ENCODE measurements at regions not wholly inside any gene's neighbourhood (a gene's known extent, or its start where the extent isn't known, plus 50 kb on each side); places are given as distances from the start of the nearest gene placed in this dataset.
"Not testable (repeated sequence)": the region's sequence is repeated elsewhere in the genome, so short reads cannot be mapped to it uniquely, and the experiment has no call there.

DNA sequence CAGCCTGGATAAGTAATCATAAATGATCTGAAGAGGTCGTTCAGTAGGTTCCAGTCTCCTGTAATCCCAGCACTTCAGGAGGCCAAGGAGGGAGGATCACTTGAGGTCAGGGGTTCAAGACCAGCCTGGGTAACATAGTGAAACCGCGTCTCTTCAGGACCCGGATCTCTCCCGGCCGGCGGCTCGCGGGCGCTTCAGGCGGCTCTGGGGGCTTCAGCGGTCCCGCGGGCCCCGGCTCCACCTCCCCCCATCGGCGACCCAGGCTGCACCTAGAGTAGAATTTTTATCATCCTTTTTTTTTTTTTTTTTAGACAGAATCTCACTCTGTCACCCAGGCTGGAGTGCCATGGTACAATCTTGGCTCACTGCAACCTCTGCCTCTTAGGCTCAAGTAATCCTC, 95.9 kb downstream of the ABCC12 start:
- Histone ChIP-seq H2AK5ac (ENCODE audit: low read length, severe bottlenecking) (no peak overlapping the region), H3K9me3 (ENCODE audit: control insufficient read depth, low read length) (no peaks in the 10 kb centered on the region), H2BK15ac (ENCODE audit: low read depth, poor library complexity, severe bottlenecking) (no peak overlapping the region), H3K4ac (ENCODE audit: low read depth in 1 of 2, low read length in 2 of 2) (no peak overlapping the region), H4K91ac (ENCODE audit: low read length) (no peak overlapping the region), H2BK5ac (ENCODE audit: low read depth, low read length, poor library complexity, severe bottlenecking) (no peak overlapping the region), H2AFZ (ENCODE audit: low read depth, low read length) (no peak overlapping the region), H3K23ac (ENCODE audit: low read length in 2 of 2) (no peak overlapping the region), H3K79me1 (replicated peaks; ENCODE audit: low read length, poor library complexity, severe bottlenecking) (no peaks in the 10 kb centered on the region), H3K4me2 (ENCODE audit: low read length, poor library complexity, severe bottlenecking) (no peak overlapping the region), H2BK12ac (ENCODE audit: low read length in 2 of 2) (no peak overlapping the region), H4K8ac (ENCODE audit: low read length) (no peak overlapping the region), H3K18ac (ENCODE audit: low read depth in 1 of 2, low read length in 2 of 2) (no peak overlapping the region), H3K36me3 (ENCODE audit: control insufficient read depth in 1 of 2, insufficient read depth in 2 of 2, low read depth in 1 of 2, low read length in 2 of 2) (no peaks in the 10 kb centered on the region), H3K27ac (ENCODE audit: low read length, poor library complexity, severe bottlenecking) (no peak overlapping the region), H2BK120ac (ENCODE audit: low read depth, low read length) (no peak overlapping the region), H3K27me3 (ENCODE audit: control insufficient read depth in 1 of 2, insufficient read depth in 1 of 2, low read length in 2 of 2) (no peaks in the 10 kb centered on the region), H3K9ac (ENCODE audit: low read length) (no peak overlapping the region), H3K14ac (ENCODE audit: low read length in 2 of 2) (no peak overlapping the region), H3K4me1 (ENCODE audit: control insufficient read depth, insufficient read depth, low read depth, low read length) (peaks cover 3% of the 10 kb centered on the region), H3K4me3 (ENCODE audit: insufficient read depth in 1 of 2, low read depth in 1 of 2, low read length in 2 of 2) (no peak overlapping the region)
- 95% methylated on average over 17 of the region's 17 CpGs for WGBS
- DNase-seq, result no peak

DNA sequence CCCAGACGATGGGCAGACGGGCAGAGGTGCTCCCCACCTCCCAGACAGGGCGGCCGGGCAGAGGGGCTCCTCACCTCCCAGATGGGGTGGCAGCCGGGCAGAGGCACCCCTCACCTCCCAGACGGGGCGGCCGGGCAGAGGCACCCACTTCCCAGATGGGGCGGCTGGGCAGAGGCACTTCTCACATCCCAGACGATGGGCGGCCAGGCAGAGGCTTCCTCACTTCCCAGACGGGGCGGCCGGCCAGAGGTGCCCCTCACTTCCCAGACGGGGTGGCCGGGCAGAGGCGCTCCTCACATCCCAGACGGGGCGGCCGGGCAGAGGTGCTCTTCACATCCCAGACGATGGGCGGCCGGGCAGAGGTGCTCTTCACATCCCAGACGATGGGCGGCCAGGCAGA, 96.6 kb downstream of the ABCC12 start:
- H3K9me3 ChIP-seq (ENCODE audit: control insufficient read depth, low read length); H3K27me3 ChIP-seq (ENCODE audit: control insufficient read depth in 1 of 2, insufficient read depth in 1 of 2, low read length in 2 of 2); H3K4me3 ChIP-seq (ENCODE audit: insufficient read depth in 1 of 2, low read depth in 1 of 2, low read length in 2 of 2); H2BK120ac ChIP-seq (ENCODE audit: low read depth, low read length); H2BK15ac ChIP-seq (ENCODE audit: low read depth, poor library complexity, severe bottlenecking); H2AK5ac ChIP-seq (ENCODE audit: low read length, severe bottlenecking); H3K79me1 ChIP-seq (replicated peaks; ENCODE audit: low read length, poor library complexity, severe bottlenecking); H2BK12ac ChIP-seq (ENCODE audit: low read length in 2 of 2); H3K9ac ChIP-seq (ENCODE audit: low read length); H4K91ac ChIP-seq (ENCODE audit: low read length); H3K4ac ChIP-seq (ENCODE audit: low read depth in 1 of 2, low read length in 2 of 2); H2BK5ac ChIP-seq (ENCODE audit: low read depth, low read length, poor library complexity, severe bottlenecking); H3K23ac ChIP-seq (ENCODE audit: low read length in 2 of 2); DNase-seq; H3K4me2 ChIP-seq (ENCODE audit: low read length, poor library complexity, severe bottlenecking); H3K18ac ChIP-seq (ENCODE audit: low read depth in 1 of 2, low read length in 2 of 2); H3K36me3 ChIP-seq (ENCODE audit: control insufficient read depth in 1 of 2, insufficient read depth in 2 of 2, low read depth in 1 of 2, low read length in 2 of 2); H3K4me1 ChIP-seq (ENCODE audit: control insufficient read depth, insufficient read depth, low read depth, low read length); H3K27ac ChIP-seq (ENCODE audit: low read length, poor library complexity, severe bottlenecking); H4K8ac ChIP-seq (ENCODE audit: low read length); H2AFZ ChIP-seq (ENCODE audit: low read depth, low read length): not testable (repeated sequence)
- 96% methylated on average over 25 of the region's 25 CpGs for WGBS
- H3K14ac ChIP-seq (ENCODE audit: low read length in 2 of 2), result peak overlapping the region in 1 of 2 experiments; percentile 29

GRCh38 chr16:48057048-48057447, 98.7 kb downstream of the ABCC12 start:
- H3K4me3 ChIP-seq (ENCODE audit: insufficient read depth in 1 of 2, low read depth in 1 of 2, low read length in 2 of 2), result no peak overlapping the region
- no peak overlapping the region for H3K4ac ChIP-seq (ENCODE audit: low read depth in 1 of 2, low read length in 2 of 2)
- no peak overlapping the region for H2BK120ac ChIP-seq (ENCODE audit: low read depth, low read length)
- no peaks in the 10 kb centered on the region for H3K9me3 ChIP-seq (ENCODE audit: control insufficient read depth, low read length)
- no peaks in the 10 kb centered on the region for H3K36me3 ChIP-seq (ENCODE audit: control insufficient read depth in 1 of 2, insufficient read depth in 2 of 2, low read depth in 1 of 2, low read length in 2 of 2)
- H3K4me2 ChIP-seq (ENCODE audit: low read length, poor library complexity, severe bottlenecking), result no peak overlapping the region
- H3K27me3 ChIP-seq (ENCODE audit: control insufficient read depth in 1 of 2, insufficient read depth in 1 of 2, low read length in 2 of 2), result peaks cover 0 to 18% of the 10 kb centered on the region in 2 experiments
- H3K18ac ChIP-seq (ENCODE audit: low read depth in 1 of 2, low read length in 2 of 2), result no peak overlapping the region
- WGBS, result 100% methylated on average over 2 of the region's 3 CpGs
- H2BK12ac ChIP-seq (ENCODE audit: low read length in 2 of 2), result no peak overlapping the region
- H4K91ac ChIP-seq (ENCODE audit: low read length), result no peak overlapping the region
- H4K8ac ChIP-seq (ENCODE audit: low read length), result no peak overlapping the region
- H3K79me1 ChIP-seq (replicated peaks; ENCODE audit: low read length, poor library complexity, severe bottlenecking), result no peaks in the 10 kb centered on the region
- H2BK15ac ChIP-seq (ENCODE audit: low read depth, poor library complexity, severe bottlenecking), result no peak overlapping the region
- no peak overlapping the region for H3K9ac ChIP-seq (ENCODE audit: low read length)
- H3K23ac ChIP-seq (ENCODE audit: low read length in 2 of 2), result no peak overlapping the region
- no peak overlapping the region for H3K27ac ChIP-seq (ENCODE audit: low read length, poor library complexity, severe bottlenecking)
- H3K14ac ChIP-seq (ENCODE audit: low read length in 2 of 2), result no peak overlapping the region
- no peak overlapping the region for H2AK5ac ChIP-seq (ENCODE audit: low read length, severe bottlenecking)
- peak; percentile 10 for DNase-seq
- no peak overlapping the region for H2AFZ ChIP-seq (ENCODE audit: low read depth, low read length)
- H2BK5ac ChIP-seq (ENCODE audit: low read depth, low read length, poor library complexity, severe bottlenecking), result no peak overlapping the region
- H3K4me1 ChIP-seq (ENCODE audit: control insufficient read depth, insufficient read depth, low read depth, low read length), result peaks cover 6% of the 10 kb centered on the region

DNA sequence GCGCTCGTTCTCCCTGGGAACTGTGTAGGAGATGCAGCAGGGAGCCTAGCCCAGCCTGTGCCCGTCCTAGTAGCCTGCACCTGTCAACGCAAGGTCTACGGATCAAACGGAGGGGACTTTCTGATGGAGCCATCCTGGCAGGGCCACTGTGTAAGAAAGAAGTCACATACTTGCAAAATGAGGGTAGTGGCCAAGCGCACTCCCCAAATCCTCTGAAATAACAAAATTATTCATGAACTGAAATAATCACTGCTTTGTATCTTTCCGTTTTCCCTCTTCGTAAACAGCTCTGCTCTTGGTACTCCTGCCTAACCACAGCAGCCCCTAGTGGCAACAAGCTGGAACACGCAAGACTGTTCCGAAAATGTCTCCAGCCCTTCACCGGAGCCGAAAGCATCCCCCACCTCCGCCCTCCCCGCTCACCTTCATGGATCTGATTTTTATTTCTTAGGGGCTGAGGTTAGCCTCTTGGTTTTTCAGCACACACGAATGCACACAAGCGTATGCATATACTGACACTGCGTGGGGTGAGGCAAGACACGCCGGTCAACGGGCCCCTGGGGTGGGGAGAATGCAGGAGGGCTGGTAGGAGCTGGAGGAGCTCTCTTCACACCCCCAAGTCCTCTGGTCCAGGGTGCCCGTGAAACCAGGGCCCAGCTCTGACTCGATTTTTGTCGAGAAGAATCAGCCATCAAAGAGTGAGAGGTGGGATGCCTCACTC, 100.8 kb downstream of the ABCC12 start:
- H3K9ac ChIP-seq (ENCODE audit: low read length), result peak overlapping the region; percentile 5
- H3K27me3 ChIP-seq (ENCODE audit: control insufficient read depth in 1 of 2, insufficient read depth in 1 of 2, low read length in 2 of 2), result peaks cover 4 to 38% of the 10 kb centered on the region in 2 experiments
- peak; percentile 56 for DNase-seq
- no peaks in the 10 kb centered on the region for H3K9me3 ChIP-seq (ENCODE audit: control insufficient read depth, low read length)
- peak overlapping the region; percentile 19 for H2BK15ac ChIP-seq (ENCODE audit: low read depth, poor library complexity, severe bottlenecking)
- H3K79me1 ChIP-seq (replicated peaks; ENCODE audit: low read length, poor library complexity, severe bottlenecking), result no peaks in the 10 kb centered on the region
- no peaks in the 10 kb centered on the region for H3K36me3 ChIP-seq (ENCODE audit: control insufficient read depth in 1 of 2, insufficient read depth in 2 of 2, low read depth in 1 of 2, low read length in 2 of 2)
- H4K8ac ChIP-seq (ENCODE audit: low read length), result peak overlapping the region; percentile 53
- H3K4me2 ChIP-seq (ENCODE audit: low read length, poor library complexity, severe bottlenecking), result no peak overlapping the region
- peak overlapping the region in 1 of 2 experiments; percentile 57 for H3K4ac ChIP-seq (ENCODE audit: low read depth in 1 of 2, low read length in 2 of 2)
- H2AFZ ChIP-seq (ENCODE audit: low read depth, low read length), result no peak overlapping the region
- no peak overlapping the region for H3K27ac ChIP-seq (ENCODE audit: low read length, poor library complexity, severe bottlenecking)
- no peak overlapping the region for H2BK5ac ChIP-seq (ENCODE audit: low read depth, low read length, poor library complexity, severe bottlenecking)
- no peak overlapping the region for H4K91ac ChIP-seq (ENCODE audit: low read length)
- peaks cover 6% of the 10 kb centered on the region for H3K4me1 ChIP-seq (ENCODE audit: control insufficient read depth, insufficient read depth, low read depth, low read length)
- H2AK5ac ChIP-seq (ENCODE audit: low read length, severe bottlenecking), result no peak overlapping the region
- no peak overlapping the region for H3K4me3 ChIP-seq (ENCODE audit: insufficient read depth in 1 of 2, low read depth in 1 of 2, low read length in 2 of 2)
- no peak overlapping the region for H3K18ac ChIP-seq (ENCODE audit: low read depth in 1 of 2, low read length in 2 of 2)
- no peak overlapping the region for H3K14ac ChIP-seq (ENCODE audit: low read length in 2 of 2)
- H2BK120ac ChIP-seq (ENCODE audit: low read depth, low read length), result no peak overlapping the region
- peak overlapping the region in 1 of 2 experiments; percentile 54 for H2BK12ac ChIP-seq (ENCODE audit: low read length in 2 of 2)
- no peak overlapping the region for H3K23ac ChIP-seq (ENCODE audit: low read length in 2 of 2)
- 57% methylated on average over 22 of the region's 24 CpGs for WGBS

All from mesenchymal stem cell (in vitro differentiated cells and primary cell).